DOHH2 (cell line): ENCODE measurements at regions not wholly inside any gene's neighbourhood (a gene's known extent, or its start where the extent isn't known, plus 50 kb on each side); places are given as distances from the start of the nearest gene placed in this dataset.

Source experiments
- H3F3A ChIP-seq: fragments of 200-600 bp; sonication (generic), shearing (Covaris generic); 2 replicates; pipeline ENCODE4 v1.6.0; 2016; ENCODE audit warnings: antibody characterized with exemption, mild to moderate bottlenecking; ENCODE audit not compliant: control insufficient read depth, insufficient read depth
- H3K27ac ChIP-seq: fragments of 200-600 bp; sonication (generic); 2 replicates; pipeline ENCODE4 v1.5.1; 2014; ENCODE audit warnings: low read depth, mild to moderate bottlenecking, low read length, moderate library complexity
- H3K27me3 ChIP-seq: fragments of 200-600 bp; sonication (generic); 2 replicates; pipeline ENCODE4 v1.6.1; 2014; ENCODE audit warnings: mild to moderate bottlenecking, low read length, mixed read lengths; ENCODE audit not compliant: control insufficient read depth
- H3K36me3 ChIP-seq: fragments of 200-600 bp; sonication (generic); 2 replicates; pipeline ENCODE4 v1.6.1; 2014; ENCODE audit warnings: mild to moderate bottlenecking, low read length, moderate library complexity, mixed read lengths; ENCODE audit not compliant: control insufficient read depth
- H3K4me1 ChIP-seq: fragments of 200-600 bp; sonication (generic); 2 replicates; pipeline ENCODE4 v1.6.1; 2014; ENCODE audit warnings: mild to moderate bottlenecking, low read length, mixed read lengths; ENCODE audit not compliant: control insufficient read depth
- H3K4me2 ChIP-seq: fragments of 200-600 bp; sonication (generic); 2 replicates; pipeline ENCODE4 v1.6.0; 2014; ENCODE audit warnings: mild to moderate bottlenecking, low read length, moderate library complexity
- H3K4me3 ChIP-seq: fragments of 200-600 bp; sonication (generic); 2 replicates; pipeline ENCODE4 v1.5.1; 2014; ENCODE audit warnings: mild to moderate bottlenecking, low read length, mixed read lengths
- H3K79me2 ChIP-seq: fragments of 200-600 bp; sonication (generic); 2 replicates; pipeline ENCODE4 v1.6.1; 2014; ENCODE audit warnings: mild to moderate bottlenecking, low read length, mixed read lengths; ENCODE audit not compliant: control insufficient read depth
- H3K9me2 ChIP-seq: fragments of 200-600 bp; sonication (generic); replicated peaks from 2 replicates; pipeline ENCODE4 v1.6.1; 2014; ENCODE audit warnings: mild to moderate bottlenecking, low read length, mixed read lengths; ENCODE audit not compliant: control insufficient read depth
- H3K9me3 ChIP-seq: fragments of 200-600 bp; sonication (generic); 2 replicates; pipeline ENCODE4 v1.6.1; 2014; ENCODE audit warnings: antibody characterized with exemption, low read length, mixed read lengths; ENCODE audit not compliant: control insufficient read depth, insufficient read depth
- H4K20me1 ChIP-seq: fragments of 200-600 bp; sonication (generic); 2 replicates; pipeline ENCODE4 v1.6.0; 2014; ENCODE audit warnings: low read depth, mild to moderate bottlenecking, antibody characterized with exemption, low read length, moderate library complexity; ENCODE audit not compliant: control insufficient read depth, insufficient read depth
- CTCF ChIP-seq: fragments of 200-600 bp; sonication (generic); IDR thresholded peaks from one replicate; pipeline ENCODE4 v1.5.1; 2014; ENCODE audit warnings: antibody characterized with exemption, mild to moderate bottlenecking, low read depth, low read length; ENCODE audit not compliant: poor library complexity, severe bottlenecking
- EZH2phosphoT487 ChIP-seq: fragments of 200-600 bp; sonication (generic); IDR thresholded peaks from 2 replicates; pipeline ENCODE4 v1.6.1; 2017; ENCODE audit warnings: borderline replicate concordance, mild to moderate bottlenecking, antibody characterized with exemption, low read length, moderate library complexity, mixed read lengths

GRCh38 chr2:167651406-167652151 lies 595.8 kb downstream of the STK39 start:
- Histone ChIP-seq H3K4me2 (no peak overlapping the region), H4K20me1 (no peaks in the 10 kb centered on the region), H3K4me1 (no peaks in the 10 kb centered on the region), H3K36me3 (no peaks in the 10 kb centered on the region), H3F3A (no peaks in the 10 kb centered on the region), H3K27me3 (no peaks in the 10 kb centered on the region), H3K4me3 (no peak overlapping the region), H3K9me3 (no peaks in the 10 kb centered on the region), H3K79me2 (no peaks in the 10 kb centered on the region), H3K27ac (no peak overlapping the region), H3K9me2 (no peaks in the 10 kb centered on the region)
- TF ChIP-seq CTCF (no peak), EZH2phosphoT487 (no peak)

GRCh38 chr2:167646557-167646956 lies 600.8 kb downstream of the STK39 start:
- no peak overlapping the region for H3K4me3 ChIP-seq
- no peaks in the 10 kb centered on the region for H3K4me1 ChIP-seq
- no peak for TF ChIP-seq EZH2phosphoT487
- TF ChIP-seq CTCF = no peak
- H3F3A ChIP-seq = no peaks in the 10 kb centered on the region
- H3K9me2 ChIP-seq = no peaks in the 10 kb centered on the region
- no peaks in the 10 kb centered on the region for H3K36me3 ChIP-seq
- no peak overlapping the region for H3K4me2 ChIP-seq
- H3K27me3 ChIP-seq = no peaks in the 10 kb centered on the region
- no peaks in the 10 kb centered on the region for H3K79me2 ChIP-seq
- no peaks in the 10 kb centered on the region for H3K9me3 ChIP-seq
- H4K20me1 ChIP-seq = no peaks in the 10 kb centered on the region
- H3K27ac ChIP-seq = no peak overlapping the region

GRCh38 chr2:167640096-167640495 lies 607.3 kb downstream of the STK39 start:
- Histone ChIP-seq H3K4me3 (no peak overlapping the region), H3K27ac (no peak overlapping the region), H3K9me3 (no peaks in the 10 kb centered on the region), H3K4me2 (no peak overlapping the region), H3K79me2 (no peaks in the 10 kb centered on the region), H3F3A (no peaks in the 10 kb centered on the region), H3K4me1 (no peaks in the 10 kb centered on the region), H3K36me3 (no peaks in the 10 kb centered on the region), H3K27me3 (no peaks in the 10 kb centered on the region), H4K20me1 (no peaks in the 10 kb centered on the region), H3K9me2 (no peaks in the 10 kb centered on the region)
- TF ChIP-seq CTCF = no peak
- TF ChIP-seq EZH2phosphoT487 = no peak
